PFSK-1 (cell line): ENCODE measurements at regions not wholly inside any gene's neighbourhood (a gene's known extent, or its start where the extent isn't known, plus 50 kb on each side); places are given as distances from the start of the nearest gene placed in this dataset.

Experiments
- POLR2AphosphoS5 ChIP-seq: IDR thresholded peaks from 2 replicates; pipeline ENCODE4 v1.6.1; 2012; ENCODE audit warnings: low read depth, mild to moderate bottlenecking, control low read depth, low read length, moderate library complexity
- REST ChIP-seq, 2 experiments: IDR thresholded peaks; 2 replicates each; pipeline versions ENCODE4 v1.6.1 to v1.8.0; 2011 to 2012; ENCODE audit warnings: low read depth in 2 of 2, low read length in 2 of 2, control low read depth in 1 of 2, inconsistent platforms in 1 of 2, mild to moderate bottlenecking in 1 of 2, moderate library complexity in 1 of 2; ENCODE audit not compliant: insufficient read depth in 1 of 2
- SIN3A ChIP-seq: IDR thresholded peaks from 2 replicates; pipeline ENCODE4 v1.6.1; 2012; ENCODE audit warnings: mild to moderate bottlenecking, low read length, moderate library complexity, borderline replicate concordance; ENCODE audit not compliant: insufficient read depth

GRCh38 chr10:107589081-107589480, 424.6 kb upstream of the SORCS1 start:
- TF ChIP-seq REST (IDR thresholded peaks at IDR 0.05; ENCODE audit: insufficient read depth in 1 of 2, low read depth in 2 of 2, low read length in 2 of 2) (no peak), SIN3A (no peak), POLR2AphosphoS5 (no peak)
